Effector CD4-positive, alpha-beta T cell (primary cell): ENCODE measurements at regions not wholly inside any gene's neighbourhood (a gene's known extent, or its start where the extent isn't known, plus 50 kb on each side); places are given as distances from the start of the nearest gene placed in this dataset.
"Not testable (repeated sequence)": the region's sequence is repeated elsewhere in the genome, so short reads cannot be mapped to it uniquely, and the experiment has no call there.

Source experiments
- DNase-seq: peaks from one replicate; pipeline ENCODE4 v3.0.0-alpha.2; 2020

GRCh38 chr1:119254067-119254720, 113.7 kb upstream of the WARS2 start:
- no peak for DNase-seq

DNA sequence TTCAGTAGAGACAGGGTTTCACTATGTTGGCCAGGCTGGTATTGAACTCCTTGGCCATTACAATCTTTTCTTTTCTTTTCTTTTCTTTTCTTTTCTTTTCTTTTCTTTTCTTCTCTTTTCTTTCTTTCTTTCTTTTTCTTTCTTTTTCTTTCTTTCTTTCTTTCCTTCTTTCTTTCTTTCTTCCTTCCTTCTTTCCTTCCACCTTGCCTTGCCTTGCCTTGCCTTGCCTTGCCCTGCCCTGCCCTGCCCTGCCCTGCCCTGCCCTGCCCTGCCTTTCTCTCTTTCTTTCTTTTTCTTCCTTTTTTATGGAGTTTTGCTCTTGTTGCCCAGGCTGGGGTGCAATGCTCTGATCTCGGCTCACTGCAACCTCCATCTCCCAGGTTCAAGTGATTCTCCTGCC, 112.5 kb upstream of the HAO2 start:
- DNase-seq = not testable (repeated sequence)

DNA sequence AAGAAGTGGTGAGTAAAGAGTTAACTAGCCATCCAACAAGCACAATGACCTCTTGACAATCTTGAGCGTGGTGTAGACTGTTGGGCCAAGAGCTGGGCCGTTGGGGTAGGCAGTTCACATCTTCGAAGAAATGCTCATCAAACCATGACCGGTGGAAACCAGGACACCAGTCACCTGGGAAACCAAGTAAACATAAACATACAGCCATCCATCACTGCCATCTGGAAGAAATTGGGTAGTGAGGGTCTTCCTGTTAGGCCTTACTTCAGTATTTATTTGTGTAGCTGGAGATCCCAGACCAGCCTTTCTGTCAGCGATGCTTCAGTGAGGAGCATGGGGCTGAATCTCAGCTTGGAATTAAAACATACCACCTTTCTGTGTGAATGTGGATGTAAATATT, 108.1 kb upstream of the HAO2 start:
- no peak for DNase-seq

- no peak for DNase-seq
Measured at GRCh38 chr1:119266386-119266785, 102.2 kb upstream of the HAO2 start.

DNA sequence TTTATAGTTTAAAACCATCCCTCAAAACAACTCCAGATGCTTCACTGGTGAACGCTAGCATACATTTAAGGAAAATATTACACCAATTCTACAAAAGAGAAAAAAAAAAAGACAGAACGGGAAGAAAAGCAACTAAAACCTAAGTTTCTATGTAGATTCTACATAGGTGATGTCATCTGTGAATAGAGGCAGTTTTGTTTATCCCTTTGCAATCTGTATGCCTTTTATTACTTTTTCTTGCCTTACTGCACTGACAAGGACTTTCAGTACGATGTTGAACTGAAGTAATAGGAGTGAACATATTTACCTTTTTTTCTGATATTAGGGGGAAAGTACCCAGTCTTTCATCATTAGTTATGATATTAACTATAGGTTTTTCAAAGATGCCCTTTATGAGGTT, 101.7 kb upstream of the HAO2 start:
- no peak for DNase-seq

DNA sequence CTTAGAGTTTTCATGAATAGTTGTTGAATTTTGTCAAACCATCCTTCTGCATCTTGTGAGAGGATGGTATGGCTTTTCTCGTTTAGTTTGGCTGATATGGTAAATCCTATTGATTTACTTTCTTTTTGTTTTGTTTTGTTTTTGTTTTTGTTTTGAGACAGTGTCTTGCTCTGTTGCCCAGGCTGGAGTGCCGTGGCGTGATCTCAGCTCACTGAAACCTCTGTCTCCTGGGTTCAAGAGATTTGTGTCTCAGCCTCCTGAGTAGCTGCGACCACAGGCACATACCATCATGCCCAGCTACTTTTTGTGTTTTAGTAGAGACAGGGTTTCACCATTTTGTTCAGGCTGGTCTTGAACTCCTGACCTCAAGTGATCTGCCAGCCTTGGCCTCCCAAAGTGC, 101.3 kb upstream of the HAO2 start:
- not testable (repeated sequence) for DNase-seq

GRCh38 chr1:119268879-119269278, 99.7 kb upstream of the HAO2 start:
- no peak for DNase-seq

- peak; percentile 17 for DNase-seq
Measured at GRCh38 chr1:119275145-119276134, 93.1 kb upstream of the HAO2 start.

- DNase-seq = no peak
Measured at GRCh38 chr1:119276558-119276957, 92.0 kb upstream of the HAO2 start.

- no peak for DNase-seq
Measured at GRCh38 chr1:119279456-119280381, 88.9 kb upstream of the HAO2 start.

GRCh38 chr1:119285482-119285881, 83.1 kb upstream of the HAO2 start:
- no peak for DNase-seq

GRCh38 chr1:119286587-119287181, 81.9 kb upstream of the HAO2 start:
- DNase-seq = no peak

GRCh38 chr1:119288751-119289150, 79.8 kb upstream of the HAO2 start:
- DNase-seq = no peak

DNA sequence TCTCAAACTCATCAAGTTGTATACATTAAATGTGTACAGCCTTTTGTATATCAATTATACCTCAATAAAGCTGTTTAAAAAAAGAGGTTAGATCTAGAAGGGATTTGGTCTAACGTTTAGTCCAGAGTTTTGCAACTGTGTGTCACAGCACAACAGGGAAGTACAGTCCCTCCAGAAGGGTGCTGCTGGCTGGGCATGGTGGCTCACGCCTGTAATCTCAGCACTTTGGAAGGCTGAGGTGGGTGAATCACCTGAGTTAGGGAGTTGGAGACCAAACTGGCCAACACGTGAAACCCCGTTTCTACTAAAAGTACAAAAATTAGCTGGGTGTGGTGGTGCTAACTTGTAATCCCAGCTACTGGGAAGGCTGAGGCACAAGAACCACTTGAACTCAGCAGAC, 78.3 kb upstream of the HAO2 start:
- DNase-seq = no peak

GRCh38 chr1:119291611-119292206, 76.9 kb upstream of the HAO2 start:
- no peak for DNase-seq

- DNase-seq = no peak
Measured at GRCh38 chr1:119293797-119294196, 74.8 kb upstream of the HAO2 start.

GRCh38 chr1:119294199-119294598, 74.4 kb upstream of the HAO2 start:
- DNase-seq = no peak

DNA sequence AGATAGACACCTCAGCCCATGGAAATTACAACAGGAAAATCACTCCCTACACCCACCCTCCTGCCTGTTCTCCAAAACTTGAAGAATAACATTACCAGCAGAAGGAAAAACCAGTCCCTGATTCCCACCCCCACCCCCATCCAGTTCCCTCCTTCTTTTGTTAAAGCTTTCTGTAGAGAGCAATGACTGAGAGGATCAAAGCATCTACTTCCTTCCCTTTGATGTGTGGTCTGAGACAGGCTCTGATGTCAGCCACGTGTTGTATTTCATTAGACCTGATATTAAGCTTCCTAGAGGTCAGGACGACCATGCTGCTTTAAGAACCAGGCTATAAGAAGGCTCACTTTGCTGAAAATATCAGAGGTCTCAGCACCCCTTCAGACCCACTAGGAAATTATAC, 73.9 kb upstream of the HAO2 start:
- no peak for DNase-seq

DNA sequence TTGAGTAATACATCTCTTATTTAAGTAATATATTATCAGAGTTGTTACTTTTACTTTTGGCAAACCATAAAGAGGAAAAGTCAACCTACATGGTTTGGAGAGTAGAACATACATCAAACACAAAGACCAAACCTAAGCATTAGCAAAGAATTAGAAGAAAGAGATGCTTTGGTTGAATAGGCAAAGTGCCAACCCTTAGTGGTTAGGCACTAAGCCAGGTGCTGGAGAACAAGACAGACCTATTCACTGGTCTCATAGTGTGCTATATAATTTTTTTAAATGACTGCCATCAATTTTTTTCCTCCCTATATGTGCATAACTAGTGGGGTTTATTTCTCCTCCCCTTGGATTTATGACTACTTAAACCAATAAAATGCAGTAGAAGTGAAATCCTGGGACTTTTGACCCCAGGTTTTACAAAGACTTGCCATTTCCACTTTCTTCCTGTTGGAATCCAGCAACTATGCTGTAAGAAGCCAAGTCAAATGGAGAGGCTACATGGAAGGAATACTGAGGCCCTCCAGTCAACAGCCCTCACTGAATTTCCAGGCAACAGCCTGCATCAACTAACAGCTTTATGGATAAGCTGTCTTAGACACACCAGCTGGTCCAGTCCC, 69.8 kb upstream of the HAO2 start:
- DNase-seq = no peak

GRCh38 chr1:119302011-119302410, 66.6 kb upstream of the HAO2 start:
- no peak for DNase-seq

GRCh38 chr1:119308130-119308700, 60.4 kb upstream of the HAO2 start:
- DNase-seq = no peak
